Natural killer cell (primary cell): ENCODE measurements at regions not wholly inside any gene's neighbourhood (a gene's known extent, or its start where the extent isn't known, plus 50 kb on each side); places are given as distances from the start of the nearest gene placed in this dataset.

Source experiments
- ATAC-seq, 3 donors: fragments of 150-1000 bp in 2 of 3; fragments of 200-7000 bp in 1 of 3; cut with Tn5 transposase; 1 replicate in 1 of 3; 2 replicates in 2 of 3; pipeline ENCODE4 v1.10.0; 2021; ENCODE audit warnings: mild to moderate bottlenecking in 2 of 3, moderate library complexity in 2 of 3
- DNase-seq, 2 donors: peaks; one replicate each; pipeline versions ENCODE4 v3.0.0 to v3.0.0-alpha.2; 2013 to 2021; ENCODE audit warnings: mixed read lengths in 1 of 2
- H3K27ac ChIP-seq: one replicate; pipeline ENCODE4 v1.5.1; 2013; ENCODE audit warnings: mild to moderate bottlenecking, low read length
- H3K27me3 ChIP-seq: one replicate; pipeline ENCODE4 v1.6.1; 2013; ENCODE audit warnings: low read length; ENCODE audit not compliant: control insufficient read depth, insufficient read depth
- H3K36me3 ChIP-seq: one replicate; pipeline ENCODE4 v1.6.1; 2013; ENCODE audit warnings: low read length; ENCODE audit not compliant: control insufficient read depth, insufficient read depth
- H3K4me1 ChIP-seq: one replicate; pipeline ENCODE4 v1.6.1; 2013; ENCODE audit warnings: low read length; ENCODE audit not compliant: control insufficient read depth, insufficient read depth
- H3K4me3 ChIP-seq: one replicate; pipeline ENCODE4 v1.5.1; 2013; ENCODE audit warnings: low read length
- H3K9me3 ChIP-seq: one replicate; pipeline ENCODE4 v1.6.1; 2013; ENCODE audit warnings: low read length; ENCODE audit not compliant: control insufficient read depth, insufficient read depth
- H3K27ac Mint-ChIP-seq, 2 donors: one replicate each; pipeline ENCODE4 v1.8.0; 2022; ENCODE audit warnings: mild to moderate bottlenecking in 2 of 2, mixed read lengths in 2 of 2, moderate library complexity in 1 of 2
- H3K27me3 Mint-ChIP-seq, 2 donors: one replicate each; pipeline ENCODE4 v1.8.0; 2022; ENCODE audit warnings: low read depth in 2 of 2, mixed read lengths in 2 of 2
- H3K36me3 Mint-ChIP-seq: one replicate; pipeline ENCODE4 v1.8.0; 2022; ENCODE audit warnings: mixed read lengths
- H3K4me1 Mint-ChIP-seq, 2 donors: one replicate each; pipeline ENCODE4 v1.8.0; 2022; ENCODE audit warnings: mixed read lengths in 2 of 2
- H3K4me3 Mint-ChIP-seq: one replicate; pipeline ENCODE4 v1.8.0; 2022; ENCODE audit warnings: mild to moderate bottlenecking, moderate library complexity, mixed read lengths
- H3K9me3 Mint-ChIP-seq, 2 donors: one replicate each; pipeline ENCODE4 v1.8.0; 2022; ENCODE audit warnings: mixed read lengths in 2 of 2
- CTCF ChIP-seq: fragments of 200-600 bp; IDR thresholded peaks from one replicate; pipeline ENCODE4 v1.8.0; 2022; ENCODE audit warnings: antibody characterized with exemption
- WGBS: methylation state at CpG from one replicate; pipeline ENCODE4 v1.1.7; 2013; ENCODE audit warnings: missing lambda C conversion rate; ENCODE audit not compliant: insufficient coverage; 5-methylcytosine and 5-hydroxymethylcytosine counted together
- intact Hi-C: fragments of 100-400 bp; cut with micrococcal nuclease; formaldehyde crosslinking; loops from one replicate; pipeline ENCODE4 v1.14.2; 2022

GRCh38 chr6:139891471-139891870, 517.0 kb upstream of the CITED2 start:
- WGBS: 88% methylated on average over 3 of the region's 4 CpGs
- no peaks in the 10 kb centered on the region for H3K36me3 ChIP-seq
- H3K4me1 ChIP-seq: no peaks in the 10 kb centered on the region
- Mint-ChIP-seq H3K27ac (no peak overlapping the region), H3K27me3 (peaks cover 0 to 19% of the 10 kb centered on the region in 2 donors), H3K36me3 (no peaks in the 10 kb centered on the region), H3K9me3 (no peaks in the 10 kb centered on the region), H3K4me3 (no peak overlapping the region), H3K4me1 (no peaks in the 10 kb centered on the region)
- H3K27me3 ChIP-seq: no peaks in the 10 kb centered on the region
- H3K9me3 ChIP-seq: no peaks in the 10 kb centered on the region
- intact Hi-C loops: no loop called here
- ATAC-seq (no peak), DNase-seq (no peak)
- H3K27ac ChIP-seq: no peak overlapping the region
- no peak overlapping the region for H3K4me3 ChIP-seq
- TF ChIP-seq CTCF: no peak

- H3K4me3 ChIP-seq: no peak overlapping the region
- Mint-ChIP-seq H3K27ac (no peak overlapping the region), H3K4me3 (no peak overlapping the region), H3K9me3 (no peaks in the 10 kb centered on the region), H3K36me3 (no peaks in the 10 kb centered on the region), H3K27me3 (peaks cover 0 to 19% of the 10 kb centered on the region in 2 donors), H3K4me1 (no peaks in the 10 kb centered on the region)
- no peaks in the 10 kb centered on the region for H3K4me1 ChIP-seq
- no peaks in the 10 kb centered on the region for H3K9me3 ChIP-seq
- no peaks in the 10 kb centered on the region for H3K27me3 ChIP-seq
- intact Hi-C loops: no loop called here
- ATAC-seq: no peak
- no peak overlapping the region for H3K27ac ChIP-seq
- no peaks in the 10 kb centered on the region for H3K36me3 ChIP-seq
- TF ChIP-seq CTCF: no peak
- no peak for DNase-seq
- WGBS: 90% methylated on average over 3 of the region's 3 CpGs
Observed at GRCh38 chr6:139888681-139889122, 514.3 kb upstream of the CITED2 start.

GRCh38 chr6:139887275-139887674, 512.8 kb upstream of the CITED2 start:
- Histone ChIP-seq H3K27ac (no peak overlapping the region), H3K27me3 (no peaks in the 10 kb centered on the region), H3K36me3 (no peaks in the 10 kb centered on the region), H3K4me1 (no peaks in the 10 kb centered on the region), H3K4me3 (no peak overlapping the region), H3K9me3 (no peaks in the 10 kb centered on the region)
- no peak for ATAC-seq
- Mint-ChIP-seq H3K9me3 (no peaks in the 10 kb centered on the region), H3K27ac (no peak overlapping the region), H3K27me3 (peaks cover 0 to 19% of the 10 kb centered on the region in 2 donors), H3K4me3 (no peak overlapping the region), H3K4me1 (no peaks in the 10 kb centered on the region), H3K36me3 (no peaks in the 10 kb centered on the region)
- no peak for DNase-seq
- WGBS: 100% methylated on average over 1 of the region's 3 CpGs
- TF ChIP-seq CTCF: no peak
- intact Hi-C loops: no loop called here

- H3K9me3 Mint-ChIP-seq: no peaks in the 10 kb centered on the region
- TF ChIP-seq CTCF: no peak
- Histone ChIP-seq H3K36me3 (no peaks in the 10 kb centered on the region), H3K4me1 (no peaks in the 10 kb centered on the region), H3K9me3 (no peaks in the 10 kb centered on the region), H3K27ac (no peak overlapping the region), H3K27me3 (no peaks in the 10 kb centered on the region), H3K4me3 (no peak overlapping the region)
- H3K27ac Mint-ChIP-seq: no peak overlapping the region
- no peak overlapping the region for H3K4me3 Mint-ChIP-seq
- H3K36me3 Mint-ChIP-seq: no peaks in the 10 kb centered on the region
- WGBS: 66% methylated on average over 5 of the region's 6 CpGs
- H3K27me3 Mint-ChIP-seq: peaks cover 0 to 19% of the 10 kb centered on the region in 2 donors
- no peaks in the 10 kb centered on the region for H3K4me1 Mint-ChIP-seq
- DNase-seq: no peak
- intact Hi-C loops: no loop called here
- ATAC-seq: no peak
Observed at GRCh38 chr6:139886396-139886795, 511.9 kb upstream of the CITED2 start.
